H1 (cell line): ENCODE measurements at regions not wholly inside any gene's neighbourhood (a gene's known extent, or its start where the extent isn't known, plus 50 kb on each side); places are given as distances from the start of the nearest gene placed in this dataset.

Experiments used
- CTCF ChIA-PET: fragments of 300-600 bp; sonication (Branson Sonifier 250); formaldehyde crosslinking; loops from one replicate; lab custom pipeline; 2021; ENCODE audit not compliant: partially characterized antibody; lab: Charles Lee
- POLR2A ChIA-PET: fragments of 300-600 bp; sonication (Branson Sonifier 250); formaldehyde crosslinking; loops from one replicate; lab custom pipeline; 2021; ENCODE audit warnings: inconsistent platforms; ENCODE audit not compliant: partially characterized antibody; lab: Charles Lee
- DNase-seq, 2 experiments: peaks; one replicate each; pipeline versions ENCODE4 v3.0.0 to v3.0.0-alpha.2; 2010 to 2022; ENCODE audit warnings: low spot score in 2 of 2, low read depth in 1 of 2, mixed read lengths in 1 of 2
- FAIRE-seq: peaks from 2 replicates; lab custom pipeline; 2011; peaks lifted over from hg19 to GRCh38; lab: Jason Lieb, UNC
- H2AFZ ChIP-seq: 2 replicates; pipeline ENCODE4 v1.8.1; 2012; ENCODE audit warnings: low read length, inconsistent platforms
- H2AK5ac ChIP-seq: 2 replicates; pipeline ENCODE4 v1.6.1; 2013; ENCODE audit warnings: low read depth, low read length
- H2BK120ac ChIP-seq: replicated peaks from 2 replicates; pipeline ENCODE3; 2013; ENCODE audit warnings: low read depth, low read length, inconsistent platforms
- H2BK12ac ChIP-seq: 2 replicates; pipeline ENCODE4 v1.6.1; 2013; ENCODE audit warnings: low read depth, low read length
- H2BK15ac ChIP-seq: 2 replicates; pipeline ENCODE4 v1.6.1; 2013; ENCODE audit warnings: low read length
- H2BK20ac ChIP-seq: 2 replicates; pipeline ENCODE4 v1.6.1; 2013; ENCODE audit warnings: low read length
- H2BK5ac ChIP-seq: 2 replicates; pipeline ENCODE4 v1.6.1; 2013; ENCODE audit warnings: low read depth, low read length
- H3K14ac ChIP-seq: 2 replicates; pipeline ENCODE4 v1.6.1; 2013; ENCODE audit warnings: inconsistent platforms; ENCODE audit not compliant: insufficient read length
- H3K18ac ChIP-seq: 2 replicates; pipeline ENCODE4 v1.6.1; 2013; ENCODE audit warnings: low read length; ENCODE audit errors: extremely low read depth
- H3K23ac ChIP-seq: 2 replicates; pipeline ENCODE4 v1.6.1; 2013; ENCODE audit warnings: inconsistent platforms; ENCODE audit not compliant: insufficient read length
- H3K23me2 ChIP-seq: 2 replicates; pipeline ENCODE4 v1.6.1; 2013; ENCODE audit warnings: low read depth, low read length
- H3K27ac ChIP-seq: 2 replicates; pipeline ENCODE4 v1.6.1; 2011; ENCODE audit warnings: low read depth, low read length, inconsistent platforms
- H3K27me3 ChIP-seq, 4 experiments: replicated peaks in 1 of 4; 1 replicate in 1 of 4; 2 replicates in 3 of 4; pipeline versions ENCODE4 v1.6.1 to v1.8.1; 2011 to 2013; ENCODE audit warnings: low read length in 3 of 4, mild to moderate bottlenecking in 3 of 4, inconsistent platforms in 2 of 4, mixed read lengths in 2 of 4, moderate library complexity in 1 of 4; ENCODE audit not compliant: control insufficient read depth in 3 of 4, insufficient read depth in 3 of 4; ENCODE audit errors: extremely low read depth in 1 of 4
- H3K36me3 ChIP-seq, 4 experiments: 2 replicates each; pipeline versions ENCODE4 v1.6.1 to v1.8.1; 2011 to 2013; ENCODE audit warnings: mild to moderate bottlenecking in 4 of 4, low read length in 3 of 4, moderate library complexity in 2 of 4, control low read depth in 1 of 4, inconsistent platforms in 1 of 4; ENCODE audit not compliant: insufficient read depth in 4 of 4, control insufficient read depth in 2 of 4
- H3K4ac ChIP-seq: replicated peaks from 2 replicates; pipeline ENCODE3; 2013; ENCODE audit warnings: low read length, low read depth, mixed read lengths, inconsistent platforms; ENCODE audit not compliant: insufficient read length
- H3K4me1 ChIP-seq, 4 experiments: replicated peaks in 1 of 4; 1 replicate in 1 of 4; 2 replicates in 3 of 4; pipeline versions ENCODE4 v1.6.1 to v1.8.1; 2011 to 2013; ENCODE audit warnings: low read length in 3 of 4, inconsistent platforms in 2 of 4, mixed read lengths in 1 of 4; ENCODE audit not compliant: insufficient read depth in 4 of 4, control insufficient read depth in 3 of 4
- H3K4me2 ChIP-seq, 2 experiments: 2 replicates each; pipeline versions ENCODE4 v1.6.1 to v1.8.1; 2011 to 2013; ENCODE audit warnings: low read depth in 2 of 2, low read length in 2 of 2, control low read depth in 1 of 2, inconsistent platforms in 1 of 2, mild to moderate bottlenecking in 1 of 2; ENCODE audit not compliant: insufficient read depth in 1 of 2
- H3K4me3 ChIP-seq, 4 experiments: fragments of 200-600, 300-600 bp in 1 of 4; sonication (generic), shearing (Covaris generic), sonication (Bioruptor Twin) in 1 of 4; 2 replicates each; pipeline versions ENCODE4 v1.5.1 to v1.8.1; 2011 to 2016; ENCODE audit warnings: low read length in 4 of 4, low read depth in 3 of 4, control low read depth in 2 of 4, inconsistent platforms in 2 of 4, mild to moderate bottlenecking in 2 of 4, mixed read lengths in 1 of 4, moderate library complexity in 1 of 4; ENCODE audit not compliant: insufficient read depth in 2 of 4; ENCODE audit errors: extremely low read depth in 1 of 4
- H3K56ac ChIP-seq: replicated peaks from 2 replicates; pipeline ENCODE3; 2013; ENCODE audit warnings: low read depth, mild to moderate bottlenecking, mixed read lengths, low read length, inconsistent platforms; ENCODE audit not compliant: insufficient read length
- H3K79me1 ChIP-seq: 2 replicates; pipeline ENCODE4 v1.6.1; 2013; ENCODE audit warnings: low read depth, low read length, control low read depth
- H3K79me2 ChIP-seq, 2 experiments: 2 replicates each; pipeline versions ENCODE4 v1.6.1 to v1.8.1; 2012 to 2013; ENCODE audit warnings: low read length in 2 of 2, mild to moderate bottlenecking in 2 of 2, inconsistent platforms in 1 of 2; ENCODE audit not compliant: insufficient read depth in 2 of 2, control insufficient read depth in 1 of 2
- H3K9ac ChIP-seq, 4 experiments: replicated peaks in 1 of 4; 1 replicate in 1 of 4; 2 replicates in 3 of 4; pipeline versions ENCODE4 v1.6.1 to v1.8.1; 2011 to 2013; ENCODE audit warnings: low read depth in 3 of 4, low read length in 3 of 4, control low read depth in 2 of 4, mild to moderate bottlenecking in 2 of 4, moderate library complexity in 2 of 4, inconsistent platforms in 1 of 4; ENCODE audit errors: extremely low read depth in 1 of 4
- H3K9me3 ChIP-seq, 2 experiments: 2 replicates each; pipeline versions ENCODE4 v1.6.1 to v1.8.1; 2012 to 2013; ENCODE audit warnings: mild to moderate bottlenecking in 2 of 2, moderate library complexity in 2 of 2, control low read depth in 1 of 2, inconsistent platforms in 1 of 2, low read depth in 1 of 2, low read length in 1 of 2, mixed read lengths in 1 of 2; ENCODE audit not compliant: insufficient read depth in 2 of 2
- H4K20me1 ChIP-seq, 2 experiments: replicated peaks in 1 of 2; 2 replicates each; pipeline versions ENCODE3 to v1.8.1; 2011 to 2013; ENCODE audit warnings: inconsistent platforms in 2 of 2, low read length in 2 of 2, mild to moderate bottlenecking in 1 of 2; ENCODE audit not compliant: insufficient read depth in 2 of 2, control insufficient read depth in 1 of 2
- H4K5ac ChIP-seq: 2 replicates; pipeline ENCODE4 v1.6.1; 2013; ENCODE audit warnings: low read length, low read depth, mixed read lengths, inconsistent platforms; ENCODE audit not compliant: insufficient read length
- H4K8ac ChIP-seq: 2 replicates; pipeline ENCODE4 v1.8.0; 2013; ENCODE audit warnings: mild to moderate bottlenecking, moderate library complexity, low read length, inconsistent platforms; ENCODE audit not compliant: insufficient read depth; ENCODE audit errors: extremely low read depth
- H4K91ac ChIP-seq: replicated peaks from 2 replicates; pipeline ENCODE3; 2013; ENCODE audit warnings: low read length, mixed read lengths, inconsistent platforms; ENCODE audit not compliant: insufficient read length
- ASH2L ChIP-seq: fragments of 200-600, 300-600 bp; sonication (generic); IDR thresholded peaks from one replicate; pipeline ENCODE4 v1.7.1; 2017; ENCODE audit warnings: low read length
- PHF8 ChIP-seq: fragments of 200-600 bp; sonication (generic); conservative IDR thresholded peaks from 2 replicates; pipeline ENCODE4 v1.7.1; 2012; ENCODE audit warnings: low read depth, mild to moderate bottlenecking, inconsistent platforms, low read length, moderate library complexity
- RNF2 ChIP-seq: fragments of 200-900, 300-1000 bp; sonication (generic); IDR thresholded peaks from 2 replicates; pipeline ENCODE4 v1.7.1; 2016; ENCODE audit warnings: borderline replicate concordance, low read depth, mild to moderate bottlenecking, antibody characterized with exemption, low read length; ENCODE audit not compliant: poor library complexity, severe bottlenecking; ENCODE audit errors: missing control alignments
- WGBS, 2 experiments: shearing (Covaris generic) in 1 of 2; methylation state at CpG; one replicate each; pipeline versions ENCODE4 v1.1.6 to v1.1.7; 2013 to 2015; ENCODE audit warnings: low lambda C conversion rate in 2 of 2, mixed read lengths in 2 of 2, inconsistent platforms in 1 of 2, low coverage in 1 of 2, missing lambda C conversion rate in 1 of 2; ENCODE audit not compliant: insufficient replicate concordance in 2 of 2, insufficient coverage in 1 of 2, insufficient read length in 1 of 2; ENCODE audit errors: extremely low coverage in 1 of 2, missing lambda C conversion rate in 1 of 2; 5-methylcytosine and 5-hydroxymethylcytosine counted together

DNA sequence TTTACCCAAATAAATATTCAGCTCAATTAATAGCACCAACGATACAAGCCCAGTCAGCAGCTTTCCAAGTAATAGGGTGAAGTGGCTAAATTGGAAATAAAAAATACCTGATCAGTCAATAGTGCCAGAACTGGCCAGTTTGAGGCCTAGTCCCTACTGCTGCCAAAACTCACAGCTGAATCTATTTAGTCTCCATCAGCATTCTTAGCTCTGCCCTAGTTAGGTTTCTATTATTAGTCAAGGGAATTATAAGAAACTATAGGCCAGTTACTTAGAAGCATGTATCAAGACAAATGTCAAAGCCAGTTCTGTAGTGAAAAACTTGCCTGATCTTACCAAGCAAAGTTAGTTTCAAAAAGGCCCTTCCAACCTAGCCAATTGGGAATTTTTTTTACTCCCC lies 146.2 kb upstream of the ZBTB20 start:
- peaks cover 0 to 2% (median 0%) of the 10 kb centered on the region in 4 experiments; a peak in 1 of 7 replicates for H3K4me1 ChIP-seq
- no peak overlapping the region for H2BK12ac ChIP-seq
- H2BK5ac ChIP-seq: no peak overlapping the region
- H3K79me1 ChIP-seq: no peaks in the 10 kb centered on the region
- no peak overlapping the region for H3K27ac ChIP-seq
- no peak overlapping the region for H3K23ac ChIP-seq
- CTCF ChIA-PET: no interaction called here
- no peaks in the 10 kb centered on the region for H3K36me3 ChIP-seq
- no peak overlapping the region for H3K4ac ChIP-seq
- no peak overlapping the region for H2BK20ac ChIP-seq
- no peak overlapping the region for H3K18ac ChIP-seq
- no peaks in the 10 kb centered on the region for H3K23me2 ChIP-seq
- H4K91ac ChIP-seq: no peak overlapping the region
- FAIRE-seq (no peak), DNase-seq (no peak)
- no peak overlapping the region for H4K5ac ChIP-seq
- H2AFZ ChIP-seq: no peak overlapping the region
- H3K4me2 ChIP-seq: no peak overlapping the region
- POLR2A ChIA-PET: no interaction called here
- no peak overlapping the region for H2BK15ac ChIP-seq
- no peaks in the 10 kb centered on the region for H4K20me1 ChIP-seq
- no peak overlapping the region for H4K8ac ChIP-seq
- H3K9me3 ChIP-seq: no peaks in the 10 kb centered on the region
- H2BK120ac ChIP-seq: no peak overlapping the region
- no peak overlapping the region for H3K4me3 ChIP-seq
- H3K56ac ChIP-seq: no peak overlapping the region
- H3K9ac ChIP-seq: no peak overlapping the region
- H3K14ac ChIP-seq: no peak overlapping the region
- no peaks in the 10 kb centered on the region for H3K79me2 ChIP-seq
- no peaks in the 10 kb centered on the region for H3K27me3 ChIP-seq
- no peak overlapping the region for H2AK5ac ChIP-seq
- TF ChIP-seq RNF2: no peak
- no peak for TF ChIP-seq PHF8
- TF ChIP-seq ASH2L: no peak
- WGBS, 2 experiments: 75% methylated on average over 1 of the region's 1 CpG; no CpG with 5 or more reads in 1 of the 2 experiments
